Neural crest cell (in vitro differentiated cells): ENCODE measurements at regions not wholly inside any gene's neighbourhood (a gene's known extent, or its start where the extent isn't known, plus 50 kb on each side); places are given as distances from the start of the nearest gene placed in this dataset.

Experiments used
- DNase-seq: peaks from one replicate; pipeline ENCODE4 v3.0.0; 2021; ENCODE audit warnings: low read depth, mixed read lengths, low spot score
- H3K27ac Mint-ChIP-seq: one replicate; pipeline ENCODE4 v1.8.0; 2021; ENCODE audit warnings: mild to moderate bottlenecking, mixed read lengths; ENCODE audit not compliant: unreplicated experiment
- H3K27me3 Mint-ChIP-seq: 2 replicates; pipeline ENCODE4 v1.8.0; 2021; ENCODE audit warnings: low read depth, mild to moderate bottlenecking, mixed read lengths
- H3K36me3 Mint-ChIP-seq: 2 replicates; pipeline ENCODE4 v1.8.0; 2021; ENCODE audit warnings: low read depth, mild to moderate bottlenecking, mixed read lengths
- H3K4me1 Mint-ChIP-seq: 2 replicates; pipeline ENCODE4 v1.8.0; 2021; ENCODE audit warnings: mixed read lengths
- H3K4me3 Mint-ChIP-seq: one replicate; pipeline ENCODE4 v1.8.0; 2021; ENCODE audit warnings: mild to moderate bottlenecking, mixed read lengths
- H3K9me3 Mint-ChIP-seq: 2 replicates; pipeline ENCODE4 v1.8.0; 2021; ENCODE audit warnings: mixed read lengths
- TF ChIP-seq, protein P1 (sequence below): fragments of 200-600 bp; sonication (generic); conservative IDR thresholded peaks from 2 replicates; pipeline ENCODE4 v1.5.0; 2021; ENCODE audit warnings: antibody characterized with exemption, mild to moderate bottlenecking

- TF ChIP-seq, protein P1, sequence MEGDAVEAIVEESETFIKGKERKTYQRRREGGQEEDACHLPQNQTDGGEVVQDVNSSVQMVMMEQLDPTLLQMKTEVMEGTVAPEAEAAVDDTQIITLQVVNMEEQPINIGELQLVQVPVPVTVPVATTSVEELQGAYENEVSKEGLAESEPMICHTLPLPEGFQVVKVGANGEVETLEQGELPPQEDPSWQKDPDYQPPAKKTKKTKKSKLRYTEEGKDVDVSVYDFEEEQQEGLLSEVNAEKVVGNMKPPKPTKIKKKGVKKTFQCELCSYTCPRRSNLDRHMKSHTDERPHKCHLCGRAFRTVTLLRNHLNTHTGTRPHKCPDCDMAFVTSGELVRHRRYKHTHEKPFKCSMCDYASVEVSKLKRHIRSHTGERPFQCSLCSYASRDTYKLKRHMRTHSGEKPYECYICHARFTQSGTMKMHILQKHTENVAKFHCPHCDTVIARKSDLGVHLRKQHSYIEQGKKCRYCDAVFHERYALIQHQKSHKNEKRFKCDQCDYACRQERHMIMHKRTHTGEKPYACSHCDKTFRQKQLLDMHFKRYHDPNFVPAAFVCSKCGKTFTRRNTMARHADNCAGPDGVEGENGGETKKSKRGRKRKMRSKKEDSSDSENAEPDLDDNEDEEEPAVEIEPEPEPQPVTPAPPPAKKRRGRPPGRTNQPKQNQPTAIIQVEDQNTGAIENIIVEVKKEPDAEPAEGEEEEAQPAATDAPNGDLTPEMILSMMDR = no peak
- H3K27me3 Mint-ChIP-seq = no peaks in the 10 kb centered on the region
- H3K4me1 Mint-ChIP-seq = no peaks in the 10 kb centered on the region
- no peaks in the 10 kb centered on the region for H3K9me3 Mint-ChIP-seq
- H3K36me3 Mint-ChIP-seq = no peaks in the 10 kb centered on the region
- no peak for DNase-seq
- H3K4me3 Mint-ChIP-seq = no peak overlapping the region
- no peak overlapping the region for H3K27ac Mint-ChIP-seq
These were observed 255.6 kb upstream of the ZNF717 start for GRCh38 chr3:76040946-76041345.

GRCh38 chr3:76043746-76044145 is 258.4 kb upstream of the ZNF717 start:
- TF ChIP-seq, protein P1 = no peak
- DNase-seq = no peak
- no peaks in the 10 kb centered on the region for H3K9me3 Mint-ChIP-seq
- no peaks in the 10 kb centered on the region for H3K4me1 Mint-ChIP-seq
- H3K36me3 Mint-ChIP-seq = no peaks in the 10 kb centered on the region
- no peaks in the 10 kb centered on the region for H3K27me3 Mint-ChIP-seq
- H3K27ac Mint-ChIP-seq = no peak overlapping the region
- H3K4me3 Mint-ChIP-seq = no peak overlapping the region

DNA sequence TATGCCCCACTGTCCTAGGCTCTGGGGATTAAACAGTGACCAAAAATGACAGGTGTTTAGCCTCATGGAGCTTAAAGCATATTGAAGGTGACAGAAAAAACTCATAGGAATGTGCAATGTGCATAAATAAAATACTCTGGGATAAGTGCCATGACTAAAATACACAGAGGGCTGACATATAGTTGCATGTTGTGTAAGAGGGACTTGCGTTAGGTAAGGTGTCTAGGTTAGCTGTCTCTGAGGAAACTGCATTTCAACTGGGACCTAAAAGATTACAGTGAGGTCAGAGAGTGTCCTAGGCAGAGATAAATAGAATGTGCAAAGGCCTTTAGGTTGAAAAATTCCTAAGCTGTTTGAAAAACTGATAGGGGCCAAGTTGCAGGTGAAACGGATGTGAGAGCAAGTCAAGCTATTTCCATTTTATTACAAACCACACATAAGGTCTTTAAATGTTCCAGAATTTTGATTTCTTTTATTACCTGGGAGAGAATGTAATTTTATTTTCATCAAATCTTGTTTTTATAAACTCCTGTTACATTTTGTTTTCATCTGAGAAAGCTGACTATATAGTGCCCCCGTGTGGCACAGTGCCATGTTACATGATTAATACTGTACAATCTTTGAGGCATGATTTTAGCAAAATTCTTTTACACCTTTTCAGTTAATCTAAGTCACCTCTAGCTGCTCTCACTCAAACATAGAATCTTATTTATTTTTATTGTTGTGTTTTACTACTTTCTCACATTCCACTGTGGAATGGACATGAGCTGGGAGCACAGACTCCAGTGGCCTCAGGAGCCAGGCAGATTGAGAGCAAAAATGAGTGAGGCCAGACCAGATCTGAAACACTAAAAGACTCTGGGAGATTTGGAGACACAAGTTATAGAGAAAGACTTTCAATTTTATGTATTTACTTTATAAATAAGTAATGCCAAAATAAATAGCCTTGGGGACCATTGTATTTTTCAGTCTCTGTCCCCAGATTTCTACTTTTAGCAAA is 259.6 kb upstream of the ZNF717 start:
- Mint-ChIP-seq H3K27ac (no peak overlapping the region), H3K4me1 (no peaks in the 10 kb centered on the region), H3K27me3 (no peaks in the 10 kb centered on the region), H3K36me3 (no peaks in the 10 kb centered on the region), H3K4me3 (no peak overlapping the region), H3K9me3 (no peaks in the 10 kb centered on the region)
- peak; percentile 42 for DNase-seq
- TF ChIP-seq, protein P1 = peak; percentile 89

GRCh38 chr3:76047368-76047767 is 262.0 kb upstream of the ZNF717 start:
- Mint-ChIP-seq H3K27me3 (no peaks in the 10 kb centered on the region), H3K4me1 (no peaks in the 10 kb centered on the region), H3K4me3 (no peak overlapping the region), H3K27ac (no peak overlapping the region), H3K9me3 (no peaks in the 10 kb centered on the region), H3K36me3 (no peaks in the 10 kb centered on the region)
- DNase-seq = no peak
- TF ChIP-seq, protein P1 = no peak

DNA sequence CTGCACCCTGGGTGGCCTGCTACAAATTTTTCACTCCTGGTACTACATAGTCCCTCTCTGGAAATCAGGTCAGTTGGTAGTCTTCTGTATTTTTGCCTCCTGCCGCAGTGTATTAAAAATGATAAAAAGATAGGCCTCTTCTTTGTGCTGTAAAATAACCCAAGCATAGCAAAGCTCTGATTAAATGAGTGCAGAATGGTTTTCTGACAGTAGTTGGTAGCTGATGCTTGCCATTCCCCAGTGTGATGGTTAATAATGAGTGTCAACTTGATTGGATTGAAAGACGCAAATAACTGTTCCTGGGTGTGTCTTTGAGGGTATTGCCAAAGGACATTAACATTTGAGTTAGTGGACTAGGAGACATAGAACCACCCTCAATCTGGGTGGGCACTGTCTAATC is 264.4 kb upstream of the ZNF717 start:
- no peaks in the 10 kb centered on the region for H3K4me1 Mint-ChIP-seq
- no peak for DNase-seq
- no peaks in the 10 kb centered on the region for H3K27me3 Mint-ChIP-seq
- no peak overlapping the region for H3K4me3 Mint-ChIP-seq
- TF ChIP-seq, protein P1 = no peak
- no peaks in the 10 kb centered on the region for H3K9me3 Mint-ChIP-seq
- no peaks in the 10 kb centered on the region for H3K36me3 Mint-ChIP-seq
- no peak overlapping the region for H3K27ac Mint-ChIP-seq
